ENCODE measurements at regions not wholly inside any gene's neighbourhood (a gene's known extent, or its start where the extent isn't known, plus 50 kb on each side); places are given as distances from the start of the nearest gene placed in this dataset.

GRCh38 chr6:67449602-67450001 lies 1185.5 kb upstream of the ADGRB3 start:
- TF ChIP-seq CTCF (conservative IDR thresholded peaks at IDR 0.05) (no peak), EZH2 (IDR thresholded peaks at IDR 0.05; ENCODE audit: low read depth) (no peak)

All from PC-9 (cell line).